Esophagus squamous epithelium (tissue), 5 donors: ENCODE measurements at regions not wholly inside any gene's neighbourhood (a gene's known extent, or its start where the extent isn't known, plus 50 kb on each side); places are given as distances from the start of the nearest gene placed in this dataset.

Experiments used
- DNase-seq: peaks from one replicate; lab custom pipeline; 2025; lab: John Stamatoyannopoulos, UW
- H3K27ac ChIP-seq, 4 donors: fragments of 200-600 bp; sonication (generic); one replicate each; pipeline ENCODE4 v1.5.1; 2016 to 2019; ENCODE audit warnings: mild to moderate bottlenecking in 1 of 4
- H3K27me3 ChIP-seq, 4 donors: fragments of 200-600 bp; sonication (generic); 1 replicate in 3 of 4; 2 replicates in 1 of 4; pipeline versions ENCODE4 v1.5.1 to v1.6.0; 2017 to 2021; ENCODE audit warnings: antibody characterized with exemption in 1 of 4
- H3K36me3 ChIP-seq, 3 donors: fragments of 200-600 bp; sonication (generic); one replicate each; pipeline ENCODE4 v1.5.1; 2016 to 2019
- H3K4me1 ChIP-seq, 3 donors: fragments of 200-600 bp; sonication (generic); one replicate each; pipeline ENCODE4 v1.5.1; 2017 to 2019
- H3K4me3 ChIP-seq, 4 donors: fragments of 200-600 bp; sonication (generic); 1 replicate in 3 of 4; 2 replicates in 1 of 4; pipeline ENCODE4 v1.5.1; 2016 to 2019; ENCODE audit warnings: mild to moderate bottlenecking in 2 of 4, moderate library complexity in 1 of 4
- H3K9me3 ChIP-seq, 3 donors: fragments of 200-600 bp; sonication (generic); one replicate each; pipeline ENCODE4 v1.5.1; 2016 to 2019
- POLR2A ChIP-seq, 4 donors: fragments of 450-650 bp; IDR thresholded peaks; one replicate each; pipeline ENCODE4 v1.6.1; 2017; ENCODE audit warnings: antibody characterized with exemption in 4 of 4, mild to moderate bottlenecking in 4 of 4, moderate library complexity in 3 of 4
- WGBS, 2 donors: methylation state at CpG; one replicate each; pipeline ENCODE4 v1.1.5; 2018; 5-methylcytosine and 5-hydroxymethylcytosine counted together
- intact Hi-C: fragments of 100-400 bp; cut with DNase I; formaldehyde crosslinking; loops from one replicate; pipeline ENCODE4 v1.15.0; 2022
- TF ChIP-seq, protein P1 (sequence below), 6 experiments: fragments of 450-650 bp in 4 of 6; fragments of 200-600 bp in 2 of 6; sonication (generic) in 2 of 6; IDR thresholded peaks; one replicate each; pipeline ENCODE4 v1.5.1; 2016 to 2019; ENCODE audit warnings: antibody characterized with exemption in 6 of 6, mild to moderate bottlenecking in 4 of 6, moderate library complexity in 4 of 6
- donor health status: DM: yes; HTN: yes; CAD: no.

DNA sequence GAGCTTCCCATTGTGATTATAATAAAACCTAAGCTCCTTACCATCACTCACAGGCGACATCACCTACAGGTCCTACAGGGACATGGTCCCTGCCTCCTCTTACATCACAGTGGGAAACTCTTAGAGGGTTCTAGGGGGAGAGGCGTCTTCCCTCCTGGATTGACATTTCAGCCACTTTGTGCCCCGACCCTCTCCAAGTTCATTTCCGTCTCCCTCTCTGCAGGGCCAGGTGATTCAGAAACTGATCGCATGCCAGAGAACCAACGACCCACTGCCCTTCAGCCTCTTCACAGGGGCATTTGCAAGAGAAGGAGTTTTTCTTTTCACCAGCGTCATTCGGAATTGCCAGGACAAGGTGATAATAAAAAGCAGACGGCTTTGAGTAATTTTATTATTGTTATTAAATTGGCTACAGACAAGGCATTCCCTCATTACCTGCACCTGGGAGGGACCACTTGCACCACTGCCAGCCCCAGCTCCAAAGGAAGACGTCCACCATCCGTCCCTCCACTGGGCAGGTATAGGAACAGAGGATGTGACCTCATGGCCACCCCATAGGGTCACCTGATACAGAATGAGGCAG is 85.8 kb upstream of the CUX1 start:
- no peak for TF ChIP-seq POLR2A (IDR thresholded peaks at IDR 0.05)
- TF ChIP-seq, protein P1, sequence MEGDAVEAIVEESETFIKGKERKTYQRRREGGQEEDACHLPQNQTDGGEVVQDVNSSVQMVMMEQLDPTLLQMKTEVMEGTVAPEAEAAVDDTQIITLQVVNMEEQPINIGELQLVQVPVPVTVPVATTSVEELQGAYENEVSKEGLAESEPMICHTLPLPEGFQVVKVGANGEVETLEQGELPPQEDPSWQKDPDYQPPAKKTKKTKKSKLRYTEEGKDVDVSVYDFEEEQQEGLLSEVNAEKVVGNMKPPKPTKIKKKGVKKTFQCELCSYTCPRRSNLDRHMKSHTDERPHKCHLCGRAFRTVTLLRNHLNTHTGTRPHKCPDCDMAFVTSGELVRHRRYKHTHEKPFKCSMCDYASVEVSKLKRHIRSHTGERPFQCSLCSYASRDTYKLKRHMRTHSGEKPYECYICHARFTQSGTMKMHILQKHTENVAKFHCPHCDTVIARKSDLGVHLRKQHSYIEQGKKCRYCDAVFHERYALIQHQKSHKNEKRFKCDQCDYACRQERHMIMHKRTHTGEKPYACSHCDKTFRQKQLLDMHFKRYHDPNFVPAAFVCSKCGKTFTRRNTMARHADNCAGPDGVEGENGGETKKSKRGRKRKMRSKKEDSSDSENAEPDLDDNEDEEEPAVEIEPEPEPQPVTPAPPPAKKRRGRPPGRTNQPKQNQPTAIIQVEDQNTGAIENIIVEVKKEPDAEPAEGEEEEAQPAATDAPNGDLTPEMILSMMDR (IDR thresholded peaks at IDR 0.05), result no peak
- no peak overlapping the region for H3K4me3 ChIP-seq
- no peak overlapping the region for H3K27ac ChIP-seq
- no peaks in the 10 kb centered on the region for H3K9me3 ChIP-seq
- no peak for DNase-seq
- H3K36me3 ChIP-seq, result no peaks in the 10 kb centered on the region
- H3K4me1 ChIP-seq, result peaks cover 0 to 12% (median 6%) of the 10 kb centered on the region in 3 donors
- 71 to 74% methylated on average over 9 of the region's 11 CpGs for WGBS, 2 donors
- no peaks in the 10 kb centered on the region for H3K27me3 ChIP-seq
- intact Hi-C loops, result no loop called here

DNA sequence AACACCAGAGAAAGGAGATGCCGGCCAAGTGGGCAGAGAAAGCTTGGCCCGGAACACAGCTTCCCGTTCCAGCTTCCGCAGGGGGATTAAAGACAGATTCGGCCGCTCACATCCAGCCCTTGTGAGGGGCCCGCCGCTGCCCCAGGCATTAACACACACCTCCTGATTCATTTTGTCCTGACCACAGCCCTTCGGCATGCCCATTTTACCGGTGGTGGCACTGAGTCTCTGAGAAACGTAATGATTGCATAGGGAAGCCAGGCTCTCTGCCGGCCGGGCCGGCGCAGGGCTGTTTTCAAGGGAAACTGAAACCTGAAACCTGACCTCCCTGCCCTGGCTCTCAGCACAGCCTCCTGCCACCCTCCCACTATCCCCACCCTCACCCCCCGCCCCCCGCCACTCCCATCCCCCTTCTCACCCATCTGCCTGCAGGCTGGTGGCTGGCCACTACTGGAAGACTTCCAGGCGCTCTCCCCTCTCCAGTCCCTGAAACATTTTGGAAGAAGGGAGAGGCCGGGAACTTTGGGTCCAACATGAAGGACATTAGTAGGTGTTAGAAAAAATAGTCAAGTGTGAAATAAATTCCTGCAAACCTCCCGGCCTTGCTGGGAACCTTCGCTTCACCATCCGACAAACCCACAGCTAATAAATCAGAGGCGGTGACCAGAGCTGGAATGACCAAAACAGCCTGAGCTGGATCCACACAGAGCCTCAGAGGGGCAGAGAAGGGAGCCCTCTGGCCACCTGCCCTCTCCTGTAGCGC is 83.5 kb upstream of the CUX1 start:
- Histone ChIP-seq H3K4me3 (peak overlapping the region in 3 of 4 donors; percentile 34 to 56 (median 36)), H3K27me3 (no peaks in the 10 kb centered on the region), H3K9me3 (no peaks in the 10 kb centered on the region), H3K27ac (peak overlapping the region in 3 of 4 donors; percentile 8 to 56 (median 29)), H3K36me3 (no peaks in the 10 kb centered on the region), H3K4me1 (peaks cover 0 to 12% (median 6%) of the 10 kb centered on the region in 3 donors)
- intact Hi-C loops, result no loop called here
- 24 to 39% methylated on average over 14 to 17 of the region's 24 CpGs for WGBS, 2 donors
- DNase-seq, result no peak
- TF ChIP-seq, protein P1 (IDR thresholded peaks at IDR 0.05), result no peak
- no peak for TF ChIP-seq POLR2A (IDR thresholded peaks at IDR 0.05)

DNA sequence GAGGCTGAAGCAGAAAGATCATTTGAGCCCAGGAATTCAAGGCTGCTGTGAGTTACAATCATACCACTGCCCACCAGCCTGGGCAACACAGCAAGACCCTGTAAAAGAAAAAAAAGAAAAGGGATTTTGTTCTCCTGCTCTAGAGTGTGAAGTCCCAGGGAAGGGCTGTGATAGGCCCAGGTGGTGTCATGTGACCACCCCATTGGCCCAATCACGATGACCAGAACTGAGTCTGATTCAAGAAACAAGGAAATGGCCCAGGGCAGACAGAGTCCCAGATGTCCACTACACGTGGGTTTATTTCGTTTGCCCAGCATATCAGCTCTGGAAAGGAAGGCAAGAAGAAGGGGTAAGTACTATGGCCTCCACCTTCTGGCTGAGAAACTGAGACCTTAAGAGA is 81.3 kb upstream of the CUX1 start:
- TF ChIP-seq POLR2A (IDR thresholded peaks at IDR 0.05), result no peak
- TF ChIP-seq, protein P1 (IDR thresholded peaks at IDR 0.05), result no peak
- peaks cover 0 to 15% (median 6%) of the 10 kb centered on the region in 3 donors for H3K4me1 ChIP-seq
- peaks cover 0 to 5% (median 0%) of the 10 kb centered on the region in 4 donors for H3K27me3 ChIP-seq
- no peaks in the 10 kb centered on the region for H3K9me3 ChIP-seq
- H3K27ac ChIP-seq, result no peak overlapping the region
- intact Hi-C loops, result no loop called here
- no peaks in the 10 kb centered on the region for H3K36me3 ChIP-seq
- 86 to 90% methylated on average over 3 of the region's 3 CpGs for WGBS, 2 donors
- no peak for DNase-seq
- no peak overlapping the region for H3K4me3 ChIP-seq

DNA sequence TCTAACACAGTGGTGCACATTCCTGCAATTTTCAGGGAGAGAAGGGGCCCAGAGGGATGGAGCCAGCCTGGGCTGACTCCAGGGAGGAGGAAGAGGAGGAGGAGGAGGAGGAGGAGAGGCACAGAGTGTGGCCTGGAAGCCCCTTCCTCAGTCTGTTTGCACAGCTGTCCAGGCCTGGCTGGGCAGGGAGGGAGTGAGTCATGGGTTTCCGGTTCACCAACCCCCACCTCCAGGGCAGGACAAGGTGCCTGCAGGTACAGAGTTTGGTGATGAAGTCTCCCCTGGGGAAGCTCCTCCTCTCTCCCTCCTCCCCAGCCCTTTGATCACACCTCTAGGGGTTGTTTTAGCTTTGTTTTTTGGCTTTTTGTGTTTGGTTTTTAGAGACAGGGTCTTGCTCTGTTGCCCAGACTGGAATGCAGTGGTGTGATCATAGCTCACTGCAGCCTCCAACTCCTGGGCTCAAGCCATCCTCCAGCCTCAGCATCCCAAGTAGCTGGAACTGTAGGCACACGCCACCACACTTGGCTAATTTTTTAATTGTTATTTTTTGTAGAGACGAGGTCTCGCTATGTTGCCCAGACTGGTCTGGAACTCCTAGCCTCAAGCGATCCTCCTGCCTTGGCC is 77.5 kb upstream of the CUX1 start:
- intact Hi-C loops, result loop anchor here (5.0 kb wide), 1 partner anchor 72 kb away; no protein-coding TSS in a partner anchor
- Histone ChIP-seq H3K4me1 (peaks cover 4 to 22% (median 9%) of the 10 kb centered on the region in 3 donors), H3K27ac (no peak overlapping the region), H3K9me3 (no peaks in the 10 kb centered on the region), H3K4me3 (no peak overlapping the region), H3K27me3 (peaks cover 0 to 39% (median 0%) of the 10 kb centered on the region in 4 donors), H3K36me3 (no peaks in the 10 kb centered on the region)
- 60 to 80% methylated on average over 3 to 5 of the region's 5 CpGs for WGBS, 2 donors
- no peak for TF ChIP-seq POLR2A (IDR thresholded peaks at IDR 0.05)
- no peak for DNase-seq

DNA sequence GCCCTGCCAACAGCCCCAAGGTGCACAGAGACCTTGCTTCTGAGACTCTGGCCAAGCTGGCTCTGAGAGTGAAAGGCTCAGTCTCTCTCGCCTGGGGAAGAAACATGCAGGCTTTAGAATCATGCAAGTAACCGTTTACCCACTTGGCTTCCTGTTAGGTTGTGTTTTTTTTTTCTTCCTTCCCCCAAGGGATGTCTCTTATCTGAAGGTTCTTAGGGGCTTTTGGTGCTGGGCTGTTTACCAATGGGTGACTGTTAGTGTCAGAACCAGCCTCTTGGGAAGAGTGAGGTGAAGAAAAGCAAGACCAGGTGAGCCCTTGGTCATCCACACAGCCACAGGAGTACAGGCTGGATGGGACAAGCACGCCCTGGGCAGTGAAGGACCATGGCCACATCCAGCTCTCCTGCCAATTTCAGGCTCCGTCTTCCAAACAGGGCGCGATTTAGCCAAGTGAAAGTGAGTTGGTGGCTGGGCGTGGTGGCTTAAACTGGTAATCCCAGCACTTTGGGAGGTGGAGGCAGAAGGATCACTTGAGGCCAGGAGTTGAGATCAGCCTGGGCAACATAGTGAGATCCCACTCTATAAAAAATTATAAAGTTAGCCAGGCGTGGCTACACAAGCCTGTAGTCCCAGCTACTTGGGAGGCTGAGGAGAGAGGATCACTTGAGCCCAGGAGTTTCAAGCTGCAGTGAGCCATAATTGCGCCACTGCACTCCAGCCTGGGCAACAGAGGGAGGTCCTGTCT is 76.3 kb upstream of the CUX1 start:
- no peak for TF ChIP-seq POLR2A (IDR thresholded peaks at IDR 0.05)
- TF ChIP-seq, protein P1 (IDR thresholded peaks at IDR 0.05), result no peak
- 40 to 43% methylated on average over 8 to 9 of the region's 9 CpGs for whole genome bisulfite sequencing, 2 donors
- H3K36me3 ChIP-seq, result no peaks in the 10 kb centered on the region
- H3K27me3 ChIP-seq, result peaks cover 0 to 39% (median 0%) of the 10 kb centered on the region in 4 donors
- no peak for DNase-seq
- intact Hi-C loops, result loop anchor here (5.0 kb wide), 1 partner anchor 71 kb away; no protein-coding TSS in a partner anchor
- H3K4me1 ChIP-seq, result peaks cover 4 to 22% (median 9%) of the 10 kb centered on the region in 3 donors
- H3K9me3 ChIP-seq, result no peaks in the 10 kb centered on the region
- no peak overlapping the region for H3K27ac ChIP-seq
- no peak overlapping the region for H3K4me3 ChIP-seq
